ENCODE measurements at regions not wholly inside any gene's neighbourhood (a gene's known extent, or its start where the extent isn't known, plus 50 kb on each side); places are given as distances from the start of the nearest gene placed in this dataset.
"Not testable (repeated sequence)": the region's sequence is repeated elsewhere in the genome, so short reads cannot be mapped to it uniquely, and the experiment has no call there.

GRCh38 chr5:1640421-1640881 is 116.7 kb upstream of the LPCAT1 start:
- no peak for TF ChIP-seq CTCF (IDR thresholded peaks at IDR 0.05; ENCODE audit: borderline replicate concordance, insufficient read depth, low read depth, low read length)
- no peak overlapping the region for H3K4me3 ChIP-seq (ENCODE audit: low read depth, low read length)

GRCh38 chr5:1639757-1640156 is 116.0 kb upstream of the LPCAT1 start:
- TF ChIP-seq CTCF (IDR thresholded peaks at IDR 0.05; ENCODE audit: borderline replicate concordance, insufficient read depth, low read depth, low read length) = no peak

DNA sequence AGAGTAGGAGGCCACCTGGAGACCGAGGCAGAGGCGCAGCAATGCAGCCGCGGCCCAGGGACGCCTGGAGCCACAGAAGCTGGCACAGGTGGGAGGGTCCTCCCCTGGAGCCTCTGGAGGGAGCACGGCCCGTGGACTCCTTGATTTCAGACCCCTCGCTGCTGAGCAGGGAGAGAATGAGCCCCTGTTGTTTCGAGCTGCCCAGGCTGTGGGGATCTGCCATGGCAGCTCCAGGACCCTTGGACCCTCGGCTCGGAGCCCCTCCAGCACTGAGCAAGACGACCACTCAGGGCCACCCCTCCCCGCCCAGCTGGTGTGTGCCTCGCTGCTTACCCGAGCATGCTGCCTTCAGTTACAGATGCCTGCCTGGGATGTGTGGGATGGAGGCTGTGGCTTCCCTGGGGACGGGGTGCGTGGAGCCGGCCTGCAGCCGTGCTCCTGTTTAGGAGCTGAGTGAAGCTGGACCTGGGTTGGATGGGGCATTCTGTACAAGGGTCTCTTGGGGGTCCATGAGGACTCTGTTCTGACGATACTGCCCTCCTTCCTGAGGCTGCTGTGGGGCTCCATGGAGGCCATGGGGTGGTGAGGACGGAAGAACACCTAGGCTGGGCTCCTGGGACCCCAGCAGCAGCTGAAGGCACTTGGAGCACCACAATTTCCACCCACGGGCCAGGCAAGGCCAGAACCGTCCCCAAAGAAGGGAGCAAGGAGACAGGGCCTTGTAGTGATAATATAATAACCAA is 115.1 kb upstream of the LPCAT1 start:
- no peak overlapping the region for H3K4me3 ChIP-seq (ENCODE audit: low read depth, low read length)
- TF ChIP-seq CTCF (IDR thresholded peaks at IDR 0.05; ENCODE audit: borderline replicate concordance, insufficient read depth, low read depth, low read length) = no peak

More at GRCh38 chr5:1639757-1640156, 116.0 kb upstream of the LPCAT1 start:
- no peak overlapping the region for H3K4me3 ChIP-seq (ENCODE audit: low read depth, low read length)

DNA sequence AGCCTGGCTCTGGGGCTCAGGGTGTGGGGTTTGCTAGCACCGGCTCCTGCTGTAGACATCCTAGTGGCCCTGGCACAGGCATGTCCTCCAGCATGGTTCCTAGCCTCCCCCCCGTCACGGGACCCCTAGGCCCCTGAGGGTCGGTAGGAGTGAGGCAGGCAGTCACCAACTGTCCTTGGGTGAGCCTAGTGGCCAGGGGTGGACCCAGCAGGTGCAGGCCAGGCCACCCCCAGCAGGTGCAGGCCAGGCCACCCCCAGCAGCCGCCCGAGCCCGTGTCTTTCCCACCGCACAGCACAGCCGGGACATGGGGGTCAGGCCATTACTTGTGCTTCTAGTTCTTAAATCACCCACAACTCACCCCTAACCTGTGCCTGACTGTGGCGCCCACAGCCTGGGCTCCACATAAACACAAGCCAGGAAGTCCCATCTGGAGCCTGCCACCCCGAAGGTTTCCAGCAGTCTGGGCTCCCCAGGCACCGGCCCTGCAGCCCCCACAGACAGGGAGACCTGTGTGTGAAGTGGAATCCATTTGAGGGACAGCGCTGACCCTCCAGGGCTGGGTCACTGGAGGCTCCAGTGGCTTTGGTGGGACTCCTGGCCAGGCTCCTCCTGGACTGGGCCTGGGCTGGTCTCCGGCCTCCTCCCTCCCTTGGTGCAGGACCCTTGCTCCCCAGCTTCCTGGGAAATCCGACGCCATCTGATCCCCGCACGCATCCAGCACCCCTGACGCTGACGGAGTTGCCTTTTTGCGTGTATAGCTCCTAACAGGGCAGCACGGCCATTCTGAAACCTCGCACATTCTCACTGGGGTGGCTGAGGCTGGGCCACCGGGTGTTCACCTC is 114.1 kb upstream of the LPCAT1 start:
- H3K4me3 ChIP-seq (ENCODE audit: low read depth, low read length) = no peak overlapping the region
- no peak for TF ChIP-seq CTCF (IDR thresholded peaks at IDR 0.05; ENCODE audit: borderline replicate concordance, insufficient read depth, low read depth, low read length)

DNA sequence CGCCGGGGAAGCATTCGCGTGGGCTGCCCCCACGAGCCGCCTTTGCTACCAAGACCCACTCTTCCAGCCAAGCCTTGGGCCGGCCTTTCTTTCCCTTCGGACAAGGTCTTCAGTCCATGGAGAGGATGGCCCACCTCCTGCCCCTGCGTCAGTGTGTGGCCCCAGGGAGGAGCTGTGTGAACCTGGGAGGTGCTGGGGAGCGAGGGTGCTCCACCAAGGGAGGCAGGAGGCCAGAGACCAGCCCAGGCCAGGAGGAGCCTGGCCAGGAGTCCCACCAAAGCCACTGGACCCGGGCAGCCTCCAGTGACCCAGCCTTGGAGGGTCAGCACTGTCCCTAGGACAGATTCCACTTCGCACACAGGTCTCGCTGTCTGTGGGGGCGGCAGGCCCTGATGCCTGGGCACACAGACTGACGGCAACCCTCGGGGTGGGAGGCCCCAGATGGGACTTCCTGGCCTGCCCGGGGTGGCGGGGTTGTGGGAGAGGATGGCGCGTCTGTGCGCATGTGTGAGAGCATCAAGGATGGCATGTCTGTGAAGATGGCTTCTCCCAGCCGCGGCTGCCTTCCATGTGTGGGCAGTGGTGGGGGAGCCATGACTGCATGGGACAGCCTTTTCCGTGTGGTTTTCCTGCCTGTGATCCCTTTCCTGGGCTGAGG is 113.3 kb upstream of the LPCAT1 start:
- H3K4me3 ChIP-seq (ENCODE audit: low read depth, low read length) = no peak overlapping the region
- no peak for TF ChIP-seq CTCF (IDR thresholded peaks at IDR 0.05; ENCODE audit: borderline replicate concordance, insufficient read depth, low read depth, low read length)

- H3K4me3 ChIP-seq (ENCODE audit: low read depth, low read length) = not testable (repeated sequence)
Measured at GRCh38 chr5:1636208-1636770, 112.5 kb upstream of the LPCAT1 start.

- not testable (repeated sequence) for H3K4me3 ChIP-seq (ENCODE audit: low read depth, low read length)
Measured at GRCh38 chr5:1635477-1635876, 111.7 kb upstream of the LPCAT1 start.

All from GM12875 (cell line).